ENCODE measurements at regions not wholly inside any gene's neighbourhood (a gene's known extent, or its start where the extent isn't known, plus 50 kb on each side); places are given as distances from the start of the nearest gene placed in this dataset.
A peak's percentile ranks its signal among the peaks of the same experiment; 100 is the strongest.

DNA sequence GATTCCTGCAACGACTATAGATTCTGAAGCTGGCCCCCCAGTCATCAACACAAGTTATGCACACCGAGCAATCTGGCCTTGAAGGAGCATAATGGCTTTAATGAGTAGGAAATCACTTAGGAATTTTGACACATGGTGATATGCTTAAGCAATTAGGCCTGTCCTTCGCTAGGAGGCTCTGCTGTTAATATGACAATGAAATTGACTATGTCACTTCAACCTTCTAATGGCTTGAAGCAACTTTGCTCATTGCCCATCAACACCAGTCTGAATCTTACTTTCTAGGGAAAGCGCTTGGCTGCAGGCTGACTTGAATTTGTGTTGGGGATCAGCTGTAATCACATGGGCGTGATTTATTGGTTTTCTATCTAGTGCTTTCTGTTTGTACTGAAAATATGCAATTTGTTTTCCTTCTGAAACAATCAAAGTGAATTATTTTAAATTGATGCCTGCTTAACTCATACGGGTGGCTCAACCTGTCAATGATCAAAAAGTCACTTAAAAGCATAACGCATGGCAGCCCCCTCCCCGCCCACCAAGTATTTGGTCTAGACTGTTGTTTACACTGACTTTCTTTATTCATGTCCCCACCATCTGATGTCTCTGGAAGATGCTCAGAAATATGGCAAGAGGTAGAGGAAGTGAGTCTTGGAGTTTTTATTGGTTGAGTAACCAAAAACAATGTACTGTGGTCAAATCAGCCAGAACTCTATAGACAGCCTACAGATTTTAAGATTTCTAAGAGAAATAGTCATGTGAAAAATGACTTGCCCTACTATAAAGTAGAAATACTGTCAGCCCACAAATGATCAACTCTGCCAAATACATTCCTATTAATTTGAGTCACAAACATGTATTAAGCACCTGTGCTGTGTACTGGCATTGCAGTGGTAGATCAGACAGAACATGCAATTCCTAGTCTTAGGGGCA lies 344.9 kb downstream of the RBM43 start:
- no peak for DNase-seq (ENCODE audit: low spot score in 2 of 2, unreplicated experiment in 2 of 2)

GRCh38 chr2:150911766-150912280 lies 349.8 kb downstream of the RBM43 start:
- Mint-ChIP-seq H3K9me3 (peaks cover 3% of the 10 kb centered on the region), H3K36me3 (no peaks in the 10 kb centered on the region), H3K27ac (peak overlapping the region; percentile 33), H3K27me3 (ENCODE audit: low read depth) (no peaks in the 10 kb centered on the region), H3K4me3 (no peak overlapping the region), H3K4me1 (peaks cover 6% of the 10 kb centered on the region)
- no peak for DNase-seq (ENCODE audit: low spot score in 2 of 2, unreplicated experiment in 2 of 2)
- TF ChIP-seq, protein P1, sequence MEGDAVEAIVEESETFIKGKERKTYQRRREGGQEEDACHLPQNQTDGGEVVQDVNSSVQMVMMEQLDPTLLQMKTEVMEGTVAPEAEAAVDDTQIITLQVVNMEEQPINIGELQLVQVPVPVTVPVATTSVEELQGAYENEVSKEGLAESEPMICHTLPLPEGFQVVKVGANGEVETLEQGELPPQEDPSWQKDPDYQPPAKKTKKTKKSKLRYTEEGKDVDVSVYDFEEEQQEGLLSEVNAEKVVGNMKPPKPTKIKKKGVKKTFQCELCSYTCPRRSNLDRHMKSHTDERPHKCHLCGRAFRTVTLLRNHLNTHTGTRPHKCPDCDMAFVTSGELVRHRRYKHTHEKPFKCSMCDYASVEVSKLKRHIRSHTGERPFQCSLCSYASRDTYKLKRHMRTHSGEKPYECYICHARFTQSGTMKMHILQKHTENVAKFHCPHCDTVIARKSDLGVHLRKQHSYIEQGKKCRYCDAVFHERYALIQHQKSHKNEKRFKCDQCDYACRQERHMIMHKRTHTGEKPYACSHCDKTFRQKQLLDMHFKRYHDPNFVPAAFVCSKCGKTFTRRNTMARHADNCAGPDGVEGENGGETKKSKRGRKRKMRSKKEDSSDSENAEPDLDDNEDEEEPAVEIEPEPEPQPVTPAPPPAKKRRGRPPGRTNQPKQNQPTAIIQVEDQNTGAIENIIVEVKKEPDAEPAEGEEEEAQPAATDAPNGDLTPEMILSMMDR (IDR thresholded peaks at IDR 0.05; ENCODE audit: unreplicated experiment), result no peak

More for the DNA sequence above, 344.9 kb downstream of the RBM43 start:
- H3K27me3 Mint-ChIP-seq (ENCODE audit: low read depth), result no peaks in the 10 kb centered on the region
- peaks cover 9% of the 10 kb centered on the region for H3K4me1 Mint-ChIP-seq
- no peak overlapping the region for H3K4me3 Mint-ChIP-seq
- no peaks in the 10 kb centered on the region for H3K9me3 Mint-ChIP-seq
- TF ChIP-seq, protein P1 (IDR thresholded peaks at IDR 0.05; ENCODE audit: unreplicated experiment), result no peak
- no peaks in the 10 kb centered on the region for H3K36me3 Mint-ChIP-seq
- H3K27ac Mint-ChIP-seq, result no peak overlapping the region

- no peak overlapping the region for H3K27ac Mint-ChIP-seq
- H3K27me3 Mint-ChIP-seq (ENCODE audit: low read depth), result no peaks in the 10 kb centered on the region
- H3K4me1 Mint-ChIP-seq, result peaks cover 4% of the 10 kb centered on the region
- peaks cover 3% of the 10 kb centered on the region for H3K9me3 Mint-ChIP-seq
- TF ChIP-seq, protein P1 (IDR thresholded peaks at IDR 0.05; ENCODE audit: unreplicated experiment), result peak; percentile 19
- H3K36me3 Mint-ChIP-seq, result no peaks in the 10 kb centered on the region
- H3K4me3 Mint-ChIP-seq, result no peak overlapping the region
- DNase-seq (ENCODE audit: low spot score in 2 of 2, unreplicated experiment in 2 of 2), result no peak
Observed at GRCh38 chr2:150909613-150910012, 352.1 kb downstream of the RBM43 start.

DNA sequence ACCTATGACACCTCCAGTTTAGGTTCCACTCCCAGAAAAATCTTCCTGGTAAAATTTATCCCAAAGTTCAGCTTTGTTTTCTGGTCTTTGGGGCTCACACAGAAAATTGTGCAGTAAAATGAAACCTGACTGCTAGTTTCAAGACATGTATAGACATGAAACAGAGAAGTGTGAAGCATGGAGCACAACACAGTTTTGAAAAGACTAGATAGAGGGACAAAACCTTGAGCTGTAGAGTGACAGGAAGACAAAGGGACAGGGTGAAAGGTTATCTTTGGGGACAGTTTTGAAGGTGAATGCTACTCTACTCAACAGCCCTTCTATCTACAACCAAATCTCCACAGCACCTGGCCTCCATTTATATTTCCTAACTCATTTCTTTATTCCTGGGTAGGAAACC lies 352.6 kb downstream of the RBM43 start:
- H3K4me1 Mint-ChIP-seq, result peaks cover 4% of the 10 kb centered on the region
- no peaks in the 10 kb centered on the region for H3K27me3 Mint-ChIP-seq (ENCODE audit: low read depth)
- no peak overlapping the region for H3K27ac Mint-ChIP-seq
- DNase-seq (ENCODE audit: low spot score in 2 of 2, unreplicated experiment in 2 of 2), result no peak
- H3K4me3 Mint-ChIP-seq, result no peak overlapping the region
- no peaks in the 10 kb centered on the region for H3K36me3 Mint-ChIP-seq
- TF ChIP-seq, protein P1 (IDR thresholded peaks at IDR 0.05; ENCODE audit: unreplicated experiment), result no peak
- H3K9me3 Mint-ChIP-seq, result peaks cover 3% of the 10 kb centered on the region

DNA sequence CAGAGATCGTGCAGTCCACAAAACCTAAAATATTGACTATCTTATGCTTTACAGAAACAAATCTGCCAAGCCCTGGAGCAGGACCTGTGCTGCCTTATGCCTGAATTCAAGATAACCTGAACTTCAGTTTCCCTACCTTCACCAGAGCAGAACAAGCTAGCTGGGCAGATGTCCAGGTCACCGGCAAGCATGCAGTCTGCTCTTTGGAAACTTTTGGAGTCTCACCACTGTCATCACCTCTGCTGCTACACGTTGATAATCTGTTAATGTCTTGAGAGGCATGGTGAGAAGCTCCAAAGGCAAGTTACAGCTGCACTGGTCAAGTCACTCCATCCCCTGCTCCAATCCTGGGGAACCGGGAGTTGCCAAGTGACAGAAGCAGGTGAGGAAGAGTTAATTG lies 354.2 kb downstream of the RBM43 start:
- TF ChIP-seq, protein P1 (IDR thresholded peaks at IDR 0.05; ENCODE audit: unreplicated experiment), result no peak
- H3K27ac Mint-ChIP-seq, result no peak overlapping the region
- no peaks in the 10 kb centered on the region for H3K27me3 Mint-ChIP-seq (ENCODE audit: low read depth)
- H3K36me3 Mint-ChIP-seq, result no peaks in the 10 kb centered on the region
- no peak overlapping the region for H3K4me3 Mint-ChIP-seq
- H3K4me1 Mint-ChIP-seq, result peaks cover 4% of the 10 kb centered on the region
- peaks cover 3% of the 10 kb centered on the region for H3K9me3 Mint-ChIP-seq
- no peak for DNase-seq (ENCODE audit: low spot score in 2 of 2, unreplicated experiment in 2 of 2)

Data from mesothelial cell of epicardium (in vitro differentiated cells).